B cell (primary cell): ENCODE measurements at regions not wholly inside any gene's neighbourhood (a gene's known extent, or its start where the extent isn't known, plus 50 kb on each side); places are given as distances from the start of the nearest gene placed in this dataset.

ENCODE experiments used
- ATAC-seq: fragments of 200-7000 bp; cut with Tn5 transposase; one replicate; pipeline ENCODE4 v1.10.0; 2021; ENCODE audit warnings: low read depth, mild to moderate bottlenecking, moderate number of reproducible peaks, moderate library complexity
- CTCF ChIA-PET: fragments of 350-600 bp; sonication (Branson Sonifier 250); formaldehyde crosslinking; loops from one replicate; lab custom pipeline; 2021; ENCODE audit warnings: antibody characterized with exemption, inconsistent platforms; lab: Charles Lee
- POLR2A ChIA-PET: fragments of 350-600 bp; sonication (Branson Sonifier 250); formaldehyde crosslinking; loops from one replicate; lab custom pipeline; 2021; ENCODE audit warnings: antibody characterized with exemption; lab: Charles Lee
- DNase-seq: peaks from one replicate; pipeline ENCODE4 v3.0.0; 2013
- H2AFZ ChIP-seq: 2 replicates; pipeline ENCODE4 v1.6.1; 2012; ENCODE audit warnings: mild to moderate bottlenecking, low read depth, low read length; ENCODE audit not compliant: insufficient read depth, poor library complexity, severe bottlenecking
- H3K27ac ChIP-seq, 2 donors: 1 replicate in 1 of 2; 2 replicates in 1 of 2; pipeline ENCODE4 v1.5.1; 2012 to 2013; ENCODE audit warnings: low read length in 2 of 2, mild to moderate bottlenecking in 2 of 2, moderate library complexity in 1 of 2
- H3K27me3 ChIP-seq, 4 experiments: fragments of 200-600 bp in 1 of 4; sonication (generic) in 1 of 4; replicated peaks in 1 of 4; 1 replicate in 2 of 4; 2 replicates in 2 of 4; pipeline versions ENCODE4 v1.6.1 to v1.7.0; 2013 to 2016; ENCODE audit warnings: low read length in 3 of 4, mild to moderate bottlenecking in 2 of 4, mixed read lengths in 1 of 4, moderate library complexity in 1 of 4; ENCODE audit not compliant: insufficient read depth in 4 of 4, control insufficient read depth in 3 of 4; ENCODE audit errors: control extremely low read depth in 1 of 4
- H3K36me3 ChIP-seq, 2 experiments: replicated peaks in 1 of 2; 1 replicate in 1 of 2; 2 replicates in 1 of 2; pipeline versions ENCODE4 v1.6.1 to v1.7.1; 2013; ENCODE audit warnings: low read length in 1 of 2; ENCODE audit not compliant: insufficient read depth in 2 of 2, control insufficient read depth in 1 of 2; ENCODE audit errors: control extremely low read depth in 1 of 2, extremely low read depth in 1 of 2
- H3K4me1 ChIP-seq, 2 donors: fragments of 200-600 bp in 1 of 2; sonication (generic) in 1 of 2; 1 replicate in 1 of 2; 2 replicates in 1 of 2; pipeline versions ENCODE4 v1.5.1 to v1.6.1; 2013 to 2017; ENCODE audit warnings: low read length in 2 of 2; ENCODE audit not compliant: control insufficient read depth in 2 of 2, insufficient read depth in 2 of 2
- H3K4me2 ChIP-seq: replicated peaks from 2 replicates; pipeline ENCODE3; 2012; ENCODE audit warnings: mild to moderate bottlenecking, low read depth, low read length; ENCODE audit not compliant: poor library complexity, severe bottlenecking
- H3K4me3 ChIP-seq, 5 experiments: fragments of 200-600 bp in 1 of 5; sonication (generic) in 1 of 5; 1 replicate in 3 of 5; 2 replicates in 2 of 5; pipeline versions ENCODE4 v1.5.1 to v1.7.0; 2011 to 2016; ENCODE audit warnings: low read length in 4 of 5, mild to moderate bottlenecking in 4 of 5, low read depth in 2 of 5, control low read depth in 1 of 5, moderate library complexity in 1 of 5; ENCODE audit not compliant: insufficient read depth in 1 of 5; ENCODE audit errors: control extremely low read depth in 1 of 5, extremely low read depth in 1 of 5
- H3K79me2 ChIP-seq: fragments of 200-600 bp; sonication (generic); one replicate; pipeline ENCODE4 v1.6.0; 2016; ENCODE audit warnings: low read length; ENCODE audit not compliant: control insufficient read depth, insufficient read depth
- H3K9ac ChIP-seq: fragments of 200-600 bp; sonication (generic); 2 replicates; pipeline ENCODE4 v1.6.1; 2017; ENCODE audit warnings: mild to moderate bottlenecking, low read length, moderate library complexity
- H3K9me3 ChIP-seq, 3 donors: one replicate each; pipeline versions ENCODE4 v1.6.1 to v1.7.1; 2013; ENCODE audit warnings: low read length in 2 of 3; ENCODE audit not compliant: control insufficient read depth in 2 of 3, insufficient read depth in 1 of 3; ENCODE audit errors: control extremely low read depth in 1 of 3
- H4K20me1 ChIP-seq: 2 replicates; pipeline ENCODE4 v1.6.0; 2012; ENCODE audit warnings: mild to moderate bottlenecking, low read length; ENCODE audit not compliant: insufficient read depth, control insufficient read depth, poor library complexity, severe bottlenecking
- H3K27ac Mint-ChIP-seq: one replicate; pipeline ENCODE4 v1.8.0; 2021; ENCODE audit warnings: mixed read lengths
- H3K27me3 Mint-ChIP-seq: one replicate; pipeline ENCODE4 v1.8.0; 2021; ENCODE audit warnings: mixed read lengths
- H3K4me1 Mint-ChIP-seq: one replicate; pipeline ENCODE4 v1.8.0; 2021; ENCODE audit warnings: mixed read lengths
- H3K4me3 Mint-ChIP-seq: one replicate; pipeline ENCODE4 v1.8.0; 2021; ENCODE audit warnings: mixed read lengths
- H3K9me3 Mint-ChIP-seq: one replicate; pipeline ENCODE4 v1.8.0; 2022; ENCODE audit warnings: mixed read lengths; ENCODE audit not compliant: insufficient read depth
- EZH2 ChIP-seq: IDR thresholded peaks from 2 replicates; pipeline ENCODE4 v1.6.1; 2012; ENCODE audit warnings: borderline replicate concordance, low read depth, mild to moderate bottlenecking, moderate library complexity, low read length; ENCODE audit not compliant: insufficient read depth, poor library complexity, severe bottlenecking
- WGBS: methylation state at CpG from one replicate; pipeline ENCODE4 v1.1.5; 2013; ENCODE audit warnings: missing lambda C conversion rate; ENCODE audit not compliant: insufficient coverage; 5-methylcytosine and 5-hydroxymethylcytosine counted together
- intact Hi-C: fragments of 100-400 bp; cut with micrococcal nuclease; formaldehyde crosslinking; loops from one replicate; pipeline ENCODE4 v1.10.0; 2022
- TF ChIP-seq, protein P1 (sequence below): fragments of 200-600 bp; IDR thresholded peaks from one replicate; pipeline ENCODE4 v1.8.0; 2022; ENCODE audit warnings: antibody characterized with exemption, mild to moderate bottlenecking

DNA sequence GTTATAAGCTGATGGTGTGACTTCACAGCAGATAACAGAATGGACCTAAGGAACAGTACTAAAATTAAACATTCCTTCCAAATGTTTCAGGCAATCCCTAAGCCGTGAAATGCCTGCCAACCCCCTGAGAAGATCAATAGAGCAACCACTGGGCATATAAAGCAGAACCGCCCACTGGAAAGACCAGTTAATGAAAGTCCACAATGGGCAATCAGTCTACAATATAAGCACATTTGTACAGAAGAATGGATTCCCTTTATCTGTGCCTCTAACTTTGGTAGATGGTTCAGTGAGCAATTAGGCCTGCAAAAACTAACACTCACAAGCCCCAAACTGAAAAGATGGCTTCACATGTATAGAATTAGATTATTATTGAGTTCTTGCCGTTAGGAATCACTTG is 286.6 kb downstream of the UBE3D start:
- intact Hi-C loops, result no loop called here
- no peaks in the 10 kb centered on the region for H3K79me2 ChIP-seq
- H3K9me3 Mint-ChIP-seq, result no peaks in the 10 kb centered on the region
- POLR2A ChIA-PET, result no interaction called here
- no peak overlapping the region for H3K4me2 ChIP-seq
- no peaks in the 10 kb centered on the region for H3K4me1 Mint-ChIP-seq
- H3K9me3 ChIP-seq, result no peaks in the 10 kb centered on the region
- ATAC-seq, result no peak
- no peak overlapping the region for H3K4me3 ChIP-seq
- no peak overlapping the region for H3K9ac ChIP-seq
- no peaks in the 10 kb centered on the region for H3K36me3 ChIP-seq
- 33% methylated on average over 1 of the region's 3 CpGs for WGBS
- CTCF ChIA-PET, result no interaction called here
- H3K4me3 Mint-ChIP-seq, result no peak overlapping the region
- H4K20me1 ChIP-seq, result no peaks in the 10 kb centered on the region
- H3K27ac ChIP-seq, result no peak overlapping the region
- no peak for DNase-seq
- no peaks in the 10 kb centered on the region for H3K4me1 ChIP-seq
- H2AFZ ChIP-seq, result no peak overlapping the region
- no peak overlapping the region for H3K27ac Mint-ChIP-seq
- no peaks in the 10 kb centered on the region for H3K27me3 Mint-ChIP-seq
- TF ChIP-seq, protein P1, sequence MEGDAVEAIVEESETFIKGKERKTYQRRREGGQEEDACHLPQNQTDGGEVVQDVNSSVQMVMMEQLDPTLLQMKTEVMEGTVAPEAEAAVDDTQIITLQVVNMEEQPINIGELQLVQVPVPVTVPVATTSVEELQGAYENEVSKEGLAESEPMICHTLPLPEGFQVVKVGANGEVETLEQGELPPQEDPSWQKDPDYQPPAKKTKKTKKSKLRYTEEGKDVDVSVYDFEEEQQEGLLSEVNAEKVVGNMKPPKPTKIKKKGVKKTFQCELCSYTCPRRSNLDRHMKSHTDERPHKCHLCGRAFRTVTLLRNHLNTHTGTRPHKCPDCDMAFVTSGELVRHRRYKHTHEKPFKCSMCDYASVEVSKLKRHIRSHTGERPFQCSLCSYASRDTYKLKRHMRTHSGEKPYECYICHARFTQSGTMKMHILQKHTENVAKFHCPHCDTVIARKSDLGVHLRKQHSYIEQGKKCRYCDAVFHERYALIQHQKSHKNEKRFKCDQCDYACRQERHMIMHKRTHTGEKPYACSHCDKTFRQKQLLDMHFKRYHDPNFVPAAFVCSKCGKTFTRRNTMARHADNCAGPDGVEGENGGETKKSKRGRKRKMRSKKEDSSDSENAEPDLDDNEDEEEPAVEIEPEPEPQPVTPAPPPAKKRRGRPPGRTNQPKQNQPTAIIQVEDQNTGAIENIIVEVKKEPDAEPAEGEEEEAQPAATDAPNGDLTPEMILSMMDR, result no peak
- no peak for TF ChIP-seq EZH2
- H3K27me3 ChIP-seq, result no peaks in the 10 kb centered on the region

DNA sequence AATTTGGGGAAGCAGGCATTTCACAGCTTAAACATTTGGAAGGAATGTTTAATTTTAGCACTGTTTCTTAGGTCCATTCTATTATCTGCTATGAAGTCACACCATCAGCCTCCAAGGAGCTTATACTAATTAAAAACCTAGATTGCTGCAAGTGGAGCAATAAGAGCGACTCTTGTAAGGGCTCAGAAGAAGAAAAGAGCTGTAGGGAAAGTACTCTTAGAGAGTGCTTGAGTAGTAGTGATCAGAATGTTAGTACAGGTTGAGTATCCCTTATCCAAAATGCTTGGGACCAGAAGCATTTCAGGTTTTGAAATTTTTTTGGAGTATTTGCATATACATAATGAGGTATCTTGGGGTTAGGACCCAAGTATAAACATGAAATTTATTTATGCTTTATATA is 285.3 kb downstream of the UBE3D start:
- no peaks in the 10 kb centered on the region for H3K27me3 ChIP-seq
- CTCF ChIA-PET, result no interaction called here
- H3K9ac ChIP-seq, result no peak overlapping the region
- no peak overlapping the region for H3K4me3 ChIP-seq
- Mint-ChIP-seq H3K9me3 (no peaks in the 10 kb centered on the region), H3K4me1 (no peaks in the 10 kb centered on the region), H3K27me3 (no peaks in the 10 kb centered on the region), H3K27ac (no peak overlapping the region), H3K4me3 (no peak overlapping the region)
- H3K27ac ChIP-seq, result no peak overlapping the region
- H3K9me3 ChIP-seq, result no peaks in the 10 kb centered on the region
- H3K4me2 ChIP-seq, result no peak overlapping the region
- no peaks in the 10 kb centered on the region for H3K79me2 ChIP-seq
- H3K36me3 ChIP-seq, result no peaks in the 10 kb centered on the region
- DNase-seq (no peak), ATAC-seq (no peak)
- H3K4me1 ChIP-seq, result no peaks in the 10 kb centered on the region
- intact Hi-C loops, result no loop called here
- POLR2A ChIA-PET, result no interaction called here
- no peaks in the 10 kb centered on the region for H4K20me1 ChIP-seq
- 56% methylated on average over 1 of the region's 1 CpG for WGBS
- H2AFZ ChIP-seq, result no peak overlapping the region
- TF ChIP-seq, protein P1, result no peak
- TF ChIP-seq EZH2, result no peak
